GM12878 (cell line): ENCODE measurements at regions not wholly inside any gene's neighbourhood (a gene's known extent, or its start where the extent isn't known, plus 50 kb on each side); places are given as distances from the start of the nearest gene placed in this dataset.

Source experiments
- ATAC-seq: fragments of 200-7000 bp; cut with Tn5 transposase; 3 replicates; pipeline ENCODE4 v1.9.1; 2020; ENCODE audit warnings: mild to moderate bottlenecking, moderate library complexity
- BruUV-seq: library from RNA; stranded (reverse); fragments of 400-500 nt; replicated peaks from 2 replicates; lab custom pipeline; 2021; lab: Mats Ljungman, UMichigan
- CTCF ChIA-PET: fragments of 300-600 bp; sonication (Branson Sonifier 250); formaldehyde crosslinking; extraction: SDS; loops from one replicate; lab custom pipeline; 2021; ENCODE audit warnings: inconsistent platforms; lab: Yijun Ruan, JAX
- POLR2A ChIA-PET: fragments of 350-600 bp; formaldehyde crosslinking; extraction: SDS; loops from one replicate; lab custom pipeline; 2021; ENCODE audit warnings: inconsistent platforms; lab: Charles Lee
- RAD21 ChIA-PET: fragments of 300-600 bp; sonication (Branson Sonifier 250); formaldehyde crosslinking; loops from one replicate; lab custom pipeline; 2023; ENCODE audit warnings: antibody characterized with exemption; ENCODE audit not compliant: unreplicated experiment; lab: Charles Lee
- SMC1A ChIA-PET: fragments of 300-600 bp; sonication (Branson Sonifier 250); formaldehyde crosslinking; loops from one replicate; lab custom pipeline; 2023; ENCODE audit not compliant: unreplicated experiment, uncharacterized antibody; lab: Charles Lee
- DNase-seq: peaks from one replicate; pipeline ENCODE4 v3.0.0-alpha.2; 2011; ENCODE audit warnings: low read depth, low spot score
- FAIRE-seq: peaks from 3 replicates; lab custom pipeline; 2011; peaks lifted over from hg19 to GRCh38; lab: Jason Lieb, UNC
- H2AFZ ChIP-seq: 2 replicates; pipeline ENCODE4 v1.6.0; 2011; ENCODE audit warnings: low read depth, low read length, control low read depth; ENCODE audit not compliant: control insufficient read depth
- H3K27ac ChIP-seq: 2 replicates; pipeline ENCODE4 v1.5.1; 2011; ENCODE audit warnings: control low read depth; ENCODE audit not compliant: control insufficient read depth, insufficient read depth
- H3K27me3 ChIP-seq, 2 experiments: replicated peaks in 1 of 2; 2 replicates each; pipeline versions ENCODE4 v1.6.0 to v1.6.1; 2011; ENCODE audit warnings: low read length in 1 of 2; ENCODE audit not compliant: control insufficient read depth in 2 of 2, insufficient read depth in 2 of 2
- H3K36me3 ChIP-seq, 2 experiments: 2 replicates each; pipeline ENCODE4 v1.5.1; 2011; ENCODE audit warnings: low read length in 1 of 2; ENCODE audit not compliant: control insufficient read depth in 2 of 2, insufficient read depth in 2 of 2
- H3K4me1 ChIP-seq: 2 replicates; pipeline ENCODE4 v1.6.1; 2011; ENCODE audit warnings: mild to moderate bottlenecking, low read length, moderate library complexity, mixed read lengths; ENCODE audit not compliant: control insufficient read depth, insufficient read depth
- H3K4me2 ChIP-seq: 2 replicates; pipeline ENCODE4 v1.6.0; 2011; ENCODE audit warnings: control low read depth; ENCODE audit not compliant: control insufficient read depth, insufficient read depth
- H3K4me3 ChIP-seq: fragments of 200-600 bp; sonication (generic); 2 replicates; pipeline ENCODE4 v1.5.1; 2016
- H3K79me2 ChIP-seq: 2 replicates; pipeline ENCODE4 v1.6.0; 2011; ENCODE audit warnings: low read length; ENCODE audit not compliant: control insufficient read depth, insufficient read depth
- H3K9ac ChIP-seq: 2 replicates; pipeline ENCODE4 v1.8.0; 2011; ENCODE audit warnings: low read length, control low read depth, mixed read lengths; ENCODE audit not compliant: control insufficient read depth, insufficient read depth
- H3K9me3 ChIP-seq: replicated peaks from 3 replicates; pipeline ENCODE4 v1.5.1; 2011; ENCODE audit warnings: mild to moderate bottlenecking, low read length; ENCODE audit not compliant: control insufficient read depth, insufficient read depth
- H4K20me1 ChIP-seq: 2 replicates; pipeline ENCODE4 v1.6.0; 2011; ENCODE audit not compliant: control insufficient read depth, insufficient read depth
- BCL3 ChIP-seq: IDR thresholded peaks from 2 replicates; pipeline ENCODE4 v1.6.1; 2011; ENCODE audit warnings: borderline replicate concordance, low read depth, mild to moderate bottlenecking, moderate library complexity, low read length; ENCODE audit not compliant: insufficient read depth, poor library complexity, severe bottlenecking
- CEBPZ ChIP-seq: fragments of 150-350 bp; IDR thresholded peaks from 2 replicates; pipeline ENCODE4 v1.6.1; 2016; ENCODE audit warnings: low read depth, low read length
- IKZF2 ChIP-seq, 2 experiments: fragments of 450-650 bp; IDR thresholded peaks; 2 replicates each; pipeline ENCODE4 v1.6.1; 2017; ENCODE audit warnings: mild to moderate bottlenecking in 2 of 2, moderate library complexity in 2 of 2
- MEF2B ChIP-seq: fragments of 450-650 bp; IDR thresholded peaks from 2 replicates; pipeline ENCODE4 v1.6.1; 2018; ENCODE audit warnings: mild to moderate bottlenecking, moderate library complexity; ENCODE audit not compliant: partially characterized antibody, poor library complexity, severe bottlenecking
- MLLT1 ChIP-seq: fragments of 450-650 bp; IDR thresholded peaks from 2 replicates; pipeline ENCODE4 v1.6.1; 2016; ENCODE audit warnings: mild to moderate bottlenecking
- POLR2AphosphoS2 ChIP-seq: IDR thresholded peaks from 2 replicates; pipeline ENCODE4 v1.6.1; 2011; ENCODE audit warnings: low read depth, mild to moderate bottlenecking, low read length, improper control_type of control experiment, moderate library complexity
- RB1 ChIP-seq: fragments of 450-650 bp; formaldehyde crosslinking; IDR thresholded peaks from 2 replicates; pipeline ENCODE4 v1.6.1; 2017; ENCODE audit warnings: mild to moderate bottlenecking, borderline replicate concordance
- RELB ChIP-seq: fragments of 450-650 bp; IDR thresholded peaks from 2 replicates; pipeline ENCODE4 v1.6.1; 2017; ENCODE audit warnings: low read depth, mild to moderate bottlenecking, moderate library complexity
- ZBTB11 ChIP-seq: fragments of 450-650 bp; formaldehyde crosslinking; IDR thresholded peaks from 2 replicates; pipeline ENCODE4 v1.5.0; 2022; ENCODE audit warnings: mild to moderate bottlenecking, missing genetic modification characterization
- ZZZ3 ChIP-seq: IDR thresholded peaks from 2 replicates; pipeline ENCODE4 v1.6.1; 2011; ENCODE audit warnings: low read depth; ENCODE audit not compliant: control insufficient read depth, insufficient read length
- WGBS: methylation state at CpG from one replicate; pipeline ENCODE4 v1.1.6; 2016; ENCODE audit warnings: low lambda C conversion rate; ENCODE audit not compliant: insufficient replicate concordance, insufficient coverage; ENCODE audit errors: missing lambda C conversion rate; 5-methylcytosine and 5-hydroxymethylcytosine counted together
- in situ Hi-C: fragments of 300-500 bp; cut with MboI; formaldehyde crosslinking; loops from 9 replicates; pipeline ENCODE4 v1.14.3; 2018; ENCODE audit warnings: mixed read lengths
- intact Hi-C: fragments of 100-400 bp; cut with micrococcal nuclease; formaldehyde crosslinking; loops from one replicate; pipeline ENCODE4 v1.14.2; 2022; ENCODE audit not compliant: unreplicated experiment

- H3K9ac ChIP-seq: no peak overlapping the region
- ChIA-PET POLR2A (interaction anchor here (1.2 kb wide), 1 partner anchor 25 kb away, joined by 4 read pairs; no protein-coding TSS in a partner anchor), SMC1A (interaction anchor here (0.7 to 2.9 kb wide), 6 partner anchors 8 to 127 kb away, joined by 3 to 17 read pairs (median 6); no protein-coding TSS in a partner anchor), RAD21 (interaction anchor here (0.5 to 1.9 kb wide), 8 partner anchors 11 to 221 kb away, joined by 3 to 12 read pairs (median 4); partner anchors contain the start of gene FNTB), CTCF (interaction anchor here (1.1 to 2.4 kb wide), 4 partner anchors 8 to 222 kb away, joined by 4 to 9 read pairs (median 5); no protein-coding TSS in a partner anchor)
- FAIRE-seq (no peak), DNase-seq (no peak), ATAC-seq (no peak)
- intact Hi-C loops: no loop called here
- H3K27ac ChIP-seq: peak overlapping the region; percentile 75; the same call in 1 of the 2 replicates
- no peak overlapping the region for H3K4me3 ChIP-seq
- WGBS: 87% methylated on average over 3 of the region's 3 CpGs
- no peaks in the 10 kb centered on the region for H4K20me1 ChIP-seq
- no peaks in the 10 kb centered on the region for H3K36me3 ChIP-seq
- H3K4me1 ChIP-seq: peaks cover 21% of the 10 kb centered on the region
- no peaks in the 10 kb centered on the region; the same call in 2 of the 3 replicates for H3K9me3 ChIP-seq
- no peaks in the 10 kb centered on the region for H3K79me2 ChIP-seq
- no peak overlapping the region for H2AFZ ChIP-seq
- H3K4me2 ChIP-seq: no peak overlapping the region; the same call in 1 of the 2 replicates
- BruUV-seq: no TSS peak
- in situ Hi-C loops: no loop called here
- no peaks in the 10 kb centered on the region for H3K27me3 ChIP-seq
- no peak for TF ChIP-seq RELB
- TF ChIP-seq MLLT1: no peak
- no peak for TF ChIP-seq RB1
- TF ChIP-seq IKZF2 (IDR thresholded peaks at IDR 0.05): no peak
- TF ChIP-seq POLR2AphosphoS2: no peak
- no peak for TF ChIP-seq BCL3
- TF ChIP-seq ZBTB11 (CRISPR knock-in tag): no peak
- no peak for TF ChIP-seq CEBPZ
- TF ChIP-seq ZZZ3: no peak
- no peak for TF ChIP-seq MEF2B
These were observed 91.7 kb upstream of the MAX start for GRCh38 chr14:65193916-65194590.
